ENCODE measurements at regions not wholly inside any gene's neighbourhood (a gene's known extent, or its start where the extent isn't known, plus 50 kb on each side); places are given as distances from the start of the nearest gene placed in this dataset.

GRCh38 chr6:144574796-144575195 is 289.7 kb downstream of the UTRN start:
- TF ChIP-seq CTCF (conservative IDR thresholded peaks at IDR 0.05; ENCODE audit: low read depth, low read length), result no peak
- DNase-seq (ENCODE audit: low read depth), result no peak
- H3K4me3 ChIP-seq (ENCODE audit: low read depth, low read length), result no peak overlapping the region

DNA sequence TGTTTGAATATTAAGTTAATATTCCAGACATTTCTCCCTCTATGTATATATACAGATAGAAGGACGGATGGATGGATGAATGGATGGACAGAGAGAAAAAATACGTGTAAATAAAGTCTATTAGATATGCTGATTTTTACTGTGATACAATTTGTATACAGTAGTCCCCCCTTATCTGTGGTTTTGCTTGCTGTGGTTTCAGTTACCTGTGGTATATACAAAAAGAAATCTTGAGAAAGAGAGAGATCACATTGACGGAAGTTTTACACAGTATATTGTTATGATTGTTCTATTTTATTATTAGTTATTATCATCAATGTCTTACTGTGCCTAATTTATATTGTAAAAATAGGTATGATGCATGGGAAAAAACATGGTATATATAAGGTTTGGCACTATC is 290.2 kb downstream of the UTRN start:
- no peak for DNase-seq (ENCODE audit: low read depth)
- TF ChIP-seq CTCF (conservative IDR thresholded peaks at IDR 0.05; ENCODE audit: low read depth, low read length), result no peak
- H3K4me3 ChIP-seq (ENCODE audit: low read depth, low read length), result no peak overlapping the region

DNA sequence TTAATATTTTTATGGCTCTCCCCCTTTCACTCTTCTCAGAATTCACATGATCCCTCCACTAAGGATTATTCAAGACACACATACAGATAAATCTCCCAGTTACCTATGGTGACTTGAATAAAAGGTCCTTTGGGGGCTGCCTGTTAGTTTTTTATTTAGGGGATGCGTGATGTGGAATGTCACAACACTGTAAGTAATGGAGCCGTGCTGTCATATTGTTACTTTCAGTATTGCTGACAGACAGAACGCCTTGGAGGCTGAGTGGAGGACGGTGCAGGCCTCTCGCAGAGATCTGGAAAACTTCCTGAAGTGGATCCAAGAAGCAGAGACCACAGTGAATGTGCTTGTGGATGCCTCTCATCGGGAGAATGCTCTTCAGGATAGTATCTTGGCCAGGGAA is 291.7 kb downstream of the UTRN start:
- no peak for TF ChIP-seq CTCF (conservative IDR thresholded peaks at IDR 0.05; ENCODE audit: low read depth, low read length)
- no peak for DNase-seq (ENCODE audit: low read depth)
- no peak overlapping the region for H3K4me3 ChIP-seq (ENCODE audit: low read depth, low read length)

DNA sequence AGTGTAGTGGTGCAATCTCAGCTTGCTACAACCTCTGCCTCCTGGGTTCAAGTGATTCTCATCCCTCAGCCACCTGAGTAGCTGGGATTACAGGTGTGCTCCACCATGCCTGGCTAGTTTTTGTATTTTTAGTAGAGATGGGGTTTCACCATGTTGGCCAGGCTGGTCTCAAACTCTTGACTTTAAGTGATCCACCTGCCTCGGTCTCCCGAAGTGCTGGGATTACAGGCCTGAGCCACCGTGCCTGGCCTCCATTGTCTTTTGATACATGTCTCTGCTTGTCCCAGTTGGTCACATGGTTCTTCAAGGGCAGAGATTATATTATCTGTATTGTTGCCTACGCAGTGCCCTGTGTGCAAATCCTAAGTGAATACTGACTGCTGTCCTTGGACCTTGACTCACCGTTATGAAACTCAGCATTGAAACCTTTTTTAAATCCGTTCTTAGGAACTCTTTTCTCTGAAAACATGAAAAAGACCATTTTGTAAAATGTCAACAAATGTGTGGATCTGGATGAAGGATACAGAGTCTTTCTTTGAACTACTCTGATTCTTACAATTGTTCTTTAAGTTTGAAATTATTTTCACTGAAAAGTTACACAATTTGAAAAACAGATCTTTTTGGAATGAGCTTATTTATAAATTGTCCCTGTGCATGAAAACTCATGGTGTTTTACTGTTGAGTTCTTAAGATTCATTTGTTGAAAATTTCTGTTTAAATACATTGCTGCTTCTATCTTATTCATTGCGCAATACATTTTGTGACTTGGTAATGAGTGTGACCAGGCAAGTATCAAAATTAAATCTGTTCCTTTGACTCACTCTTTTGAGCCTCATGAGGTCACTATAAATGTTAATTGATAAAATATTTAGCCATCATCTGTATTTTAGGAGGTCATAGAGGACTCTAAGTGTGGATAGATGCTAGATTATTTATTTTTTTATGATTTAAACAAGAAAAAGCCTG is 293.5 kb downstream of the UTRN start:
- H3K4me3 ChIP-seq (ENCODE audit: low read depth, low read length), result no peak overlapping the region
- DNase-seq (ENCODE audit: low read depth), result no peak
- TF ChIP-seq CTCF (conservative IDR thresholded peaks at IDR 0.05; ENCODE audit: low read depth, low read length), result no peak

GRCh38 chr6:144580039-144580438 is 294.9 kb downstream of the UTRN start:
- no peak for TF ChIP-seq CTCF (conservative IDR thresholded peaks at IDR 0.05; ENCODE audit: low read depth, low read length)
- no peak overlapping the region for H3K4me3 ChIP-seq (ENCODE audit: low read depth, low read length)
- DNase-seq (ENCODE audit: low read depth), result no peak

DNA sequence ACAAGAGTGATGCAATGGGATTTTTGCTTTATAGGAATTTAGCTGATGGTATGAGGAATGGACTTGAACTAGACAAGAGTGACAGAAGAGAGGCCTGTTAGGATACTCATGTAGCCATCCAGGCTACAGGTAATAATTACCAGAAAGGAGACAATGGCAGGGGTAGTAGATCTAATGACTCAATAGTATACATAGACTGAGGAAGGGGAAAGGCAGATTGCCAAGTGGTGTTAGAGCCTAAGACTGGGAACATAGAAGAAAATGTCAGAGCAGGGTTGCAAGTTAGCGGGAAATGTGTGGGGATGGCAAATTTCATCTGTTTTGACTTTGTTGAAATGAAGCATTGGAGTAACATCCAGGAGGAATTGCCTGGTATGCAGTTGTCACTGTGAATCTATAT is 295.6 kb downstream of the UTRN start:
- no peak for DNase-seq (ENCODE audit: low read depth)
- no peak overlapping the region for H3K4me3 ChIP-seq (ENCODE audit: low read depth, low read length)
- TF ChIP-seq CTCF (conservative IDR thresholded peaks at IDR 0.05; ENCODE audit: low read depth, low read length), result no peak

Data from choroid plexus epithelial cell (primary cell).